ENCODE measurements at regions not wholly inside any gene's neighbourhood (a gene's known extent, or its start where the extent isn't known, plus 50 kb on each side); places are given as distances from the start of the nearest gene placed in this dataset.

DNA sequence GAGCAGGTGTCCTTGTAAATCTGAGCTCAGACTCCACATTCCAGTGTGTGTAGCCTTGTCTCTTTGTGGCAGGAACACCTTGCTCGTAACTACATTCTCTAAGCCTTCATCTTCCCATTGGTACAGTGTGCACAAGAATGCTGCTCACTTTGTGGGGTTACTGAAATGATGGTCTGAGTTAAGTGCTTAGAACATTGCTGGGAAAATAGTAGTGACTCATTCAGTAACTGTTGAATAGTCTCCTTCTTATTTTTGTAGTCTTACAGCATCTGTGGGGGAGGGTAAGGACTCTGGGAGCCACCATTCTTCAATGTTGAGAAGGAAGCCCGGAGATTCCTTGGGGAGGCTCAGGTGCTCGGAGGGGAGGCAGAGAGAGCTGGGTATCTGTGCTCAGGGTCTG is 236.0 kb upstream of the HDAC4 start:
- no peaks in the 10 kb centered on the region for H3K4me1 ChIP-seq (ENCODE audit: control insufficient read depth in 1 of 2, insufficient read depth in 2 of 2, low read length in 2 of 2)
- H3K27ac ChIP-seq (ENCODE audit: low read depth in 1 of 2, low read length in 2 of 2) = no peak overlapping the region
- Mint-ChIP-seq H3K9me3 (peaks cover 7 to 27% (median 12%) of the 10 kb centered on the region in 7 donors), H3K27me3 (ENCODE audit: low read depth in 3 of 3) (peaks cover 6 to 9% (median 8%) of the 10 kb centered on the region in 3 donors), H3K27ac (no peak overlapping the region), H3K36me3 (no peaks in the 10 kb centered on the region), H3K4me3 (no peak overlapping the region), H3K4me1 (no peaks in the 10 kb centered on the region)
- no peak overlapping the region for H3K9ac ChIP-seq (ENCODE audit: insufficient read depth, low read length, poor library complexity, severe bottlenecking)
- TF ChIP-seq, protein P1, sequence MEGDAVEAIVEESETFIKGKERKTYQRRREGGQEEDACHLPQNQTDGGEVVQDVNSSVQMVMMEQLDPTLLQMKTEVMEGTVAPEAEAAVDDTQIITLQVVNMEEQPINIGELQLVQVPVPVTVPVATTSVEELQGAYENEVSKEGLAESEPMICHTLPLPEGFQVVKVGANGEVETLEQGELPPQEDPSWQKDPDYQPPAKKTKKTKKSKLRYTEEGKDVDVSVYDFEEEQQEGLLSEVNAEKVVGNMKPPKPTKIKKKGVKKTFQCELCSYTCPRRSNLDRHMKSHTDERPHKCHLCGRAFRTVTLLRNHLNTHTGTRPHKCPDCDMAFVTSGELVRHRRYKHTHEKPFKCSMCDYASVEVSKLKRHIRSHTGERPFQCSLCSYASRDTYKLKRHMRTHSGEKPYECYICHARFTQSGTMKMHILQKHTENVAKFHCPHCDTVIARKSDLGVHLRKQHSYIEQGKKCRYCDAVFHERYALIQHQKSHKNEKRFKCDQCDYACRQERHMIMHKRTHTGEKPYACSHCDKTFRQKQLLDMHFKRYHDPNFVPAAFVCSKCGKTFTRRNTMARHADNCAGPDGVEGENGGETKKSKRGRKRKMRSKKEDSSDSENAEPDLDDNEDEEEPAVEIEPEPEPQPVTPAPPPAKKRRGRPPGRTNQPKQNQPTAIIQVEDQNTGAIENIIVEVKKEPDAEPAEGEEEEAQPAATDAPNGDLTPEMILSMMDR (IDR thresholded peaks at IDR 0.05) = no peak
- H3K36me3 ChIP-seq (replicated peaks in 1 of 2; ENCODE audit: control insufficient read depth in 1 of 2, insufficient read depth in 2 of 2, low read length in 2 of 2) = no peaks in the 10 kb centered on the region
- H3K9me3 ChIP-seq (replicated peaks in 1 of 2; ENCODE audit: control insufficient read depth in 1 of 2, insufficient read depth in 1 of 2, low read length in 2 of 2) = peaks cover 7 to 9% of the 10 kb centered on the region in 2 donors
- no peaks in the 10 kb centered on the region for H3K27me3 ChIP-seq (ENCODE audit: control insufficient read depth in 2 of 2, insufficient read depth in 2 of 2, low read length in 2 of 2)
- H3K79me2 ChIP-seq (ENCODE audit: insufficient read depth, low read length) = no peaks in the 10 kb centered on the region
- no peak overlapping the region for H3K4me2 ChIP-seq (replicated peaks; ENCODE audit: extremely low read depth, low read length, poor library complexity, severe bottlenecking)
- whole genome bisulfite sequencing (ENCODE audit: insufficient coverage) = no CpG with 5 or more reads among the region's 3 CpGs
- no peak for DNase-seq
- intact Hi-C loops (cut with micrococcal nuclease) = no loop called here
- H3K4me3 ChIP-seq (replicated peaks in 1 of 3; ENCODE audit: low read depth in 2 of 3, low read length in 3 of 3) = no peak overlapping the region
- H2AFZ ChIP-seq (ENCODE audit: insufficient read depth, low read depth, low read length, poor library complexity, severe bottlenecking) = no peak overlapping the region
- no peaks in the 10 kb centered on the region for H4K20me1 ChIP-seq (ENCODE audit: insufficient read depth, low read length)

DNA sequence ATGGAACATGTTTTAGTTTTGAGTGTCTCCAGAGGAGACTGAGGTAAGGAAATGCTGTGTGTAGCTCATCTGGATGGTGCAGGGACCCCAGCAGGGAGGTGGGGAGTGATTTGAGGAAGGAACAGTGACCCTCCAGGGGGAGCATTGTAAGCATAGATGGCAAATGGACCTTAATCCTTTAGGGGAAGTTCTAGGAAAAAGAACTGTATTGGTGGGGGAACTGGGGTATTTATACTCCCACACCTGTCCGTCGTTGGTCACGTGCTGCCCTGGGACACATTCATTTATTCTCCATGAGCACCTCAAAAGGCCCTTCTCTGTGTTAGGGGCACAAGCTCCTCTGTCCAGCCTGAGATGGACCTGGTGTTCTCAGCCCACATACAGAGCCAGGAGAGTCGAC is 233.9 kb upstream of the HDAC4 start:
- H3K9ac ChIP-seq (ENCODE audit: insufficient read depth, low read length, poor library complexity, severe bottlenecking) = no peak overlapping the region
- no peaks in the 10 kb centered on the region for H3K36me3 ChIP-seq (replicated peaks in 1 of 2; ENCODE audit: control insufficient read depth in 1 of 2, insufficient read depth in 2 of 2, low read length in 2 of 2)
- no peaks in the 10 kb centered on the region for H3K36me3 Mint-ChIP-seq
- no peaks in the 10 kb centered on the region for H4K20me1 ChIP-seq (ENCODE audit: insufficient read depth, low read length)
- H3K9me3 ChIP-seq (replicated peaks in 1 of 2; ENCODE audit: control insufficient read depth in 1 of 2, insufficient read depth in 1 of 2, low read length in 2 of 2) = peaks cover 7 to 9% of the 10 kb centered on the region in 2 donors
- H3K27ac ChIP-seq (ENCODE audit: low read depth in 1 of 2, low read length in 2 of 2) = no peak overlapping the region
- no peak overlapping the region for H3K27ac Mint-ChIP-seq
- intact Hi-C loops (cut with micrococcal nuclease) = no loop called here
- WGBS (ENCODE audit: insufficient coverage) = 94% methylated on average over 3 of the region's 4 CpGs
- no peak overlapping the region for H3K4me2 ChIP-seq (replicated peaks; ENCODE audit: extremely low read depth, low read length, poor library complexity, severe bottlenecking)
- H3K27me3 Mint-ChIP-seq (ENCODE audit: low read depth in 3 of 3) = peaks cover 6 to 9% (median 8%) of the 10 kb centered on the region in 3 donors
- peaks cover 0 to 7% of the 10 kb centered on the region in 2 donors for H3K4me1 ChIP-seq (ENCODE audit: control insufficient read depth in 1 of 2, insufficient read depth in 2 of 2, low read length in 2 of 2)
- H3K4me3 ChIP-seq (replicated peaks in 1 of 3; ENCODE audit: low read depth in 2 of 3, low read length in 3 of 3) = no peak overlapping the region
- peaks cover 7 to 26% (median 12%) of the 10 kb centered on the region in 7 donors for H3K9me3 Mint-ChIP-seq
- no peaks in the 10 kb centered on the region for H3K27me3 ChIP-seq (ENCODE audit: control insufficient read depth in 2 of 2, insufficient read depth in 2 of 2, low read length in 2 of 2)
- H3K4me3 Mint-ChIP-seq = no peak overlapping the region
- DNase-seq = no peak
- TF ChIP-seq, protein P1 (IDR thresholded peaks at IDR 0.05) = no peak
- H3K4me1 Mint-ChIP-seq = peaks cover 6% of the 10 kb centered on the region
- no peak overlapping the region for H2AFZ ChIP-seq (ENCODE audit: insufficient read depth, low read depth, low read length, poor library complexity, severe bottlenecking)
- H3K79me2 ChIP-seq (ENCODE audit: insufficient read depth, low read length) = no peaks in the 10 kb centered on the region
